ENCODE measurements at regions not wholly inside any gene's neighbourhood (a gene's known extent, or its start where the extent isn't known, plus 50 kb on each side); places are given as distances from the start of the nearest gene placed in this dataset.
"Not testable (repeated sequence)": the region's sequence is repeated elsewhere in the genome, so short reads cannot be mapped to it uniquely, and the experiment has no call there.

- DNase-seq: not testable (repeated sequence)
Observed at GRCh38 chr7:159335181-159335926, 190.7 kb upstream of the VIPR2 start.

GRCh38 chr7:159332854-159333479, 188.3 kb upstream of the VIPR2 start:
- DNase-seq: not testable (repeated sequence)

GRCh38 chr7:159331462-159331861, 186.8 kb upstream of the VIPR2 start:
- DNase-seq: no peak

GRCh38 chr7:159329818-159330378, 185.2 kb upstream of the VIPR2 start:
- no peak for DNase-seq

- peak; percentile 40 for DNase-seq
Observed at GRCh38 chr7:159328096-159328495, 183.4 kb upstream of the VIPR2 start.

GRCh38 chr7:159323359-159323758, 178.7 kb upstream of the VIPR2 start:
- DNase-seq: no peak

- DNase-seq: no peak
Observed at GRCh38 chr7:159321278-159321677, 176.6 kb upstream of the VIPR2 start.

- no peak for DNase-seq
Observed at GRCh38 chr7:159318682-159319351, 174.2 kb upstream of the VIPR2 start.

GRCh38 chr7:159317294-159317693, 172.6 kb upstream of the VIPR2 start:
- DNase-seq: no peak

GRCh38 chr7:159311172-159311494, 166.5 kb upstream of the VIPR2 start:
- DNase-seq: no peak

- peak; percentile 25 for DNase-seq
Observed at GRCh38 chr7:159310457-159311171, 165.9 kb upstream of the VIPR2 start.

- DNase-seq: not testable (repeated sequence)
Observed at GRCh38 chr7:159309214-159309613, 164.5 kb upstream of the VIPR2 start.

- DNase-seq: no peak
Observed at GRCh38 chr7:159306012-159306411, 161.3 kb upstream of the VIPR2 start.

GRCh38 chr7:159305185-159305584, 160.5 kb upstream of the VIPR2 start:
- peak; percentile 62 for DNase-seq

GRCh38 chr7:159303510-159303909, 158.8 kb upstream of the VIPR2 start:
- DNase-seq: not testable (repeated sequence)

GRCh38 chr7:159296093-159296681, 151.5 kb upstream of the VIPR2 start:
- DNase-seq: no peak

- not testable (repeated sequence) for DNase-seq
Observed at GRCh38 chr7:159286487-159286886, 141.8 kb upstream of the VIPR2 start.

GRCh38 chr7:159281573-159281972, 136.9 kb upstream of the VIPR2 start:
- DNase-seq: no peak

GRCh38 chr7:159280008-159280407, 135.3 kb upstream of the VIPR2 start:
- no peak for DNase-seq

GRCh38 chr7:159272739-159273138, 128.1 kb upstream of the VIPR2 start:
- no peak for DNase-seq

GRCh38 chr7:159271781-159272180, 127.1 kb upstream of the VIPR2 start:
- DNase-seq: no peak

GRCh38 chr7:159269745-159270144, 125.1 kb upstream of the VIPR2 start:
- no peak for DNase-seq

GRCh38 chr7:159263430-159263829, 118.8 kb upstream of the VIPR2 start:
- no peak for DNase-seq

Data from DMS53 (cell line).